ENCODE measurements at regions not wholly inside any gene's neighbourhood (a gene's known extent, or its start where the extent isn't known, plus 50 kb on each side); places are given as distances from the start of the nearest gene placed in this dataset.

DNA sequence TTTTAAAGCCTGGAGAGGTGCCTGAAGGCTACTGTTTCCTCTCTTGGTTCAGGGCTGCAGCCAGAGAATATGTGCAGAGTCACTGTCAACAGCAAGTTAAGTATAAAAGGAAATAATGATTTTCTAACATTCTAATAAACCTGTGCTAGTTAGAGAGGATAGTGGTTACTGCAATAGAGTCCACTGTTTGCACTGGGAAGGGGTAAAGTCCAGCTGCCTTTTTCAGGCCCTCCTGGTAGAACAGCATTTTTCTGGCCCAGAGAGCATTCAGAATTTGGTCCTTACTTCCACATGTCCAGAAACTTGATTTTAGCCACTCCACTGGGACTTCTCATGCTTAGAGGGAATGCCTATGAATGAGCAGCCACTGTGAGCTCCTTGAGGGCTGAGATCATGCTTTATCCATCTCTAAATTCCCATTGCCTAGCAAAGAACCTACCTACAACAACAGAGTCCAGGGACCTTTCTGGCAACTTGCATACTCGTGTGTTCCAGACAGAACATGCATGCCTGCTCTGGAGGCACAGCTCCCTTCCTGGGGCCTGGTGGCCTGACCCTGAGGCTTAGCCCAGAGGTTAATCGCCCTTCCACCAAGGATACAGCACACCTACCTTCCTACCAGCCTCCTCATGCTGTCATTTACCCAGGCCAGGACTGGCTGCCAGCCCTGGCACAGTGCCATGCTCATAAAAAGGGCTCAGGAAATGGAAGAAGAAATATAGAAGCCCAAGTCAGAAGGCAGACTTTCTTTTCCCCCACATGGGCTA lies 50.3 kb upstream of the ATP13A3 start:
- Histone ChIP-seq H3K9ac (replicated peaks in 1 of 4; ENCODE audit: extremely low read depth in 1 of 4, low read depth in 3 of 4, low read length in 3 of 4) (no peak overlapping the region), H2BK120ac (replicated peaks; ENCODE audit: low read depth, low read length) (no peak overlapping the region), H3K4me3 (ENCODE audit: extremely low read depth in 1 of 4, insufficient read depth in 2 of 4, low read depth in 3 of 4, low read length in 4 of 4) (no peak overlapping the region), H2BK12ac (ENCODE audit: low read depth, low read length) (no peak overlapping the region), H2BK15ac (ENCODE audit: low read length) (no peak overlapping the region), H4K8ac (ENCODE audit: extremely low read depth, insufficient read depth, low read length) (peak overlapping the region; percentile 16; the same call in 1 of the 2 replicates), H3K4me2 (ENCODE audit: insufficient read depth in 1 of 2, low read depth in 2 of 2, low read length in 2 of 2) (no peak overlapping the region), H4K5ac (ENCODE audit: insufficient read length, low read depth, low read length) (no peak overlapping the region), H3K14ac (ENCODE audit: insufficient read length) (no peak overlapping the region), H2AK5ac (ENCODE audit: low read depth, low read length) (no peak overlapping the region), H3K4me1 (replicated peaks in 1 of 4; ENCODE audit: control insufficient read depth in 3 of 4, insufficient read depth in 4 of 4, low read length in 3 of 4) (no peaks in the 10 kb centered on the region), H3K27ac (ENCODE audit: low read depth, low read length) (no peak overlapping the region), H3K79me2 (ENCODE audit: control insufficient read depth in 1 of 2, insufficient read depth in 2 of 2, low read length in 2 of 2) (no peaks in the 10 kb centered on the region), H3K36me3 (ENCODE audit: control insufficient read depth in 2 of 4, insufficient read depth in 4 of 4, low read length in 3 of 4) (no peaks in the 10 kb centered on the region), H2BK5ac (ENCODE audit: low read depth, low read length) (no peak overlapping the region), H3K23ac (ENCODE audit: insufficient read length) (no peak overlapping the region), H3K4ac (replicated peaks; ENCODE audit: insufficient read length, low read depth, low read length) (no peak overlapping the region), H3K18ac (ENCODE audit: extremely low read depth, low read length) (no peak overlapping the region), H4K91ac (replicated peaks; ENCODE audit: insufficient read length, low read length) (no peak overlapping the region), H2BK20ac (ENCODE audit: low read length) (no peak overlapping the region), H3K27me3 (replicated peaks in 1 of 4; ENCODE audit: control insufficient read depth in 3 of 4, extremely low read depth in 1 of 4, insufficient read depth in 3 of 4, low read length in 3 of 4) (no peaks in the 10 kb centered on the region), H4K20me1 (replicated peaks in 1 of 2; ENCODE audit: control insufficient read depth in 1 of 2, insufficient read depth in 2 of 2, low read length in 2 of 2) (no peaks in the 10 kb centered on the region), H3K79me1 (ENCODE audit: low read depth, low read length) (no peaks in the 10 kb centered on the region), H2AFZ (ENCODE audit: low read length) (no peak overlapping the region), H3K23me2 (ENCODE audit: low read depth, low read length) (no peaks in the 10 kb centered on the region), H3K9me3 (ENCODE audit: insufficient read depth in 2 of 2, low read depth in 1 of 2, low read length in 1 of 2) (peaks cover 2 to 4% of the 10 kb centered on the region in 2 experiments; a peak in 2 of 4 replicates), H3K56ac (replicated peaks; ENCODE audit: insufficient read length, low read depth, low read length) (no peak overlapping the region)
- 87% methylated on average over 2 of the region's 2 CpGs; no CpG with 5 or more reads in 1 of the 2 experiments for WGBS, 2 experiments (ENCODE audit: extremely low coverage in 1 of 2, insufficient coverage in 1 of 2, insufficient read length in 1 of 2, insufficient replicate concordance in 2 of 2, low coverage in 1 of 2, low lambda C conversion rate in 2 of 2, missing lambda C conversion rate in 1 of 2)
- FAIRE-seq (no peak), DNase-seq (ENCODE audit: low read depth in 1 of 2, low spot score in 2 of 2) (no peak)
- POLR2A ChIA-PET (ENCODE audit: partially characterized antibody), result no interaction called here
- CTCF ChIA-PET (ENCODE audit: partially characterized antibody), result interaction anchor here (1.6 to 1.7 kb wide), 2 partner anchors 38 to 65 kb away, joined by 4 to 7 read pairs; no protein-coding TSS in a partner anchor
- no peak for TF ChIP-seq SRF (IDR thresholded peaks at IDR 0.05; ENCODE audit: low read depth, low read length)
- no peak for TF ChIP-seq TAF7 (optimal IDR thresholded peaks at IDR 0.05; ENCODE audit: borderline replicate concordance, low read depth, low read length)
- no peak for TF ChIP-seq RAD21 (IDR thresholded peaks at IDR 0.05 in 1 of 2, conservative IDR thresholded peaks at IDR 0.05 in 1 of 2; ENCODE audit: low read depth in 2 of 2, low read length in 2 of 2)
- no peak for TF ChIP-seq TCF12 (IDR thresholded peaks at IDR 0.05; ENCODE audit: low read depth, low read length)
- no peak for TF ChIP-seq SP1 (IDR thresholded peaks at IDR 0.05; ENCODE audit: low read depth, low read length)
- TF ChIP-seq, protein P1, sequence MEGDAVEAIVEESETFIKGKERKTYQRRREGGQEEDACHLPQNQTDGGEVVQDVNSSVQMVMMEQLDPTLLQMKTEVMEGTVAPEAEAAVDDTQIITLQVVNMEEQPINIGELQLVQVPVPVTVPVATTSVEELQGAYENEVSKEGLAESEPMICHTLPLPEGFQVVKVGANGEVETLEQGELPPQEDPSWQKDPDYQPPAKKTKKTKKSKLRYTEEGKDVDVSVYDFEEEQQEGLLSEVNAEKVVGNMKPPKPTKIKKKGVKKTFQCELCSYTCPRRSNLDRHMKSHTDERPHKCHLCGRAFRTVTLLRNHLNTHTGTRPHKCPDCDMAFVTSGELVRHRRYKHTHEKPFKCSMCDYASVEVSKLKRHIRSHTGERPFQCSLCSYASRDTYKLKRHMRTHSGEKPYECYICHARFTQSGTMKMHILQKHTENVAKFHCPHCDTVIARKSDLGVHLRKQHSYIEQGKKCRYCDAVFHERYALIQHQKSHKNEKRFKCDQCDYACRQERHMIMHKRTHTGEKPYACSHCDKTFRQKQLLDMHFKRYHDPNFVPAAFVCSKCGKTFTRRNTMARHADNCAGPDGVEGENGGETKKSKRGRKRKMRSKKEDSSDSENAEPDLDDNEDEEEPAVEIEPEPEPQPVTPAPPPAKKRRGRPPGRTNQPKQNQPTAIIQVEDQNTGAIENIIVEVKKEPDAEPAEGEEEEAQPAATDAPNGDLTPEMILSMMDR (IDR thresholded peaks at IDR 0.05; ENCODE audit: control extremely low read depth in 1 of 3, insufficient read depth in 1 of 3, low read depth in 1 of 3, low read length in 3 of 3), result no peak
- no peak for TF ChIP-seq CTBP2 (IDR thresholded peaks at IDR 0.05; ENCODE audit: borderline replicate concordance, insufficient read depth, insufficient read length, low read length)
- no peak for TF ChIP-seq SAP30 (IDR thresholded peaks at IDR 0.05; ENCODE audit: insufficient read depth, insufficient replicate concordance, low read length)
- no peak for TF ChIP-seq YY1 (IDR thresholded peaks at IDR 0.05; ENCODE audit: low read depth, low read length)
- TF ChIP-seq BACH1 (IDR thresholded peaks at IDR 0.05; ENCODE audit: low read length), result no peak
